ENCODE measurements at regions not wholly inside any gene's neighbourhood (a gene's known extent, or its start where the extent isn't known, plus 50 kb on each side); places are given as distances from the start of the nearest gene placed in this dataset.

DNA sequence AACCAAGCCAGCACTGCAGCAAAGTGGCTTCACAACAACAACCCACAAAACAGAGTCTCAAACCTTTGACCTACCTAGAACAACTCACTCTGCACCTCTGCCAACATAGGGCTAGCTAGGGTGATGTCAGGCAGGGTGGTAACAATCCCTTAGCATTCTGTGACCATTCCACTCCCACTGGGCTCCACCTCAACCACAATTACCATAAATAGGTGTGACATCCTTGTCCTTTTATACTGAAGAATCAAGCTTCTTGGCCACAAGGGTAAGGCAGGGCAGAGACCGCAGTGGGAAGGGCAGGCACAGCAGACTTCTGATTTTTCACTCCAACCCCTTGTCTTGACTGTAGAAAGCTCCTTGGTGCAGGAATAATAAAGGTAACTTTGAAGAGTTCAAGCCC, 795.4 kb upstream of the DIAPH2 start:
- no peaks in the 10 kb centered on the region for H3K36me3 ChIP-seq (ENCODE audit: control insufficient read depth in 2 of 4, insufficient read depth in 4 of 4, low read length in 3 of 4)
- H3K4me2 ChIP-seq (ENCODE audit: insufficient read depth in 1 of 2, low read depth in 2 of 2, low read length in 2 of 2) = no peak overlapping the region
- H2AK5ac ChIP-seq (ENCODE audit: low read depth, low read length) = no peak overlapping the region
- H3K27me3 ChIP-seq (replicated peaks in 1 of 4; ENCODE audit: control insufficient read depth in 3 of 4, extremely low read depth in 1 of 4, insufficient read depth in 3 of 4, low read length in 3 of 4) = no peaks in the 10 kb centered on the region
- H3K23ac ChIP-seq (ENCODE audit: insufficient read length) = no peak overlapping the region
- H2BK20ac ChIP-seq (ENCODE audit: low read length) = no peak overlapping the region
- no peak overlapping the region for H3K4me3 ChIP-seq (ENCODE audit: extremely low read depth in 1 of 4, insufficient read depth in 2 of 4, low read depth in 3 of 4, low read length in 4 of 4)
- H3K9ac ChIP-seq (replicated peaks in 1 of 4; ENCODE audit: extremely low read depth in 1 of 4, low read depth in 3 of 4, low read length in 3 of 4) = no peak overlapping the region
- no peaks in the 10 kb centered on the region for H3K79me2 ChIP-seq (ENCODE audit: control insufficient read depth in 1 of 2, insufficient read depth in 2 of 2, low read length in 2 of 2)
- POLR2A ChIA-PET (ENCODE audit: partially characterized antibody) = no interaction called here
- no peak overlapping the region; the same call in 1 of the 2 replicates for H3K27ac ChIP-seq (ENCODE audit: low read depth, low read length)
- no peak overlapping the region for H3K56ac ChIP-seq (replicated peaks; ENCODE audit: insufficient read length, low read depth, low read length)
- no peaks in the 10 kb centered on the region for H3K23me2 ChIP-seq (ENCODE audit: low read depth, low read length)
- H2BK120ac ChIP-seq (replicated peaks; ENCODE audit: low read depth, low read length) = no peak overlapping the region
- H2AFZ ChIP-seq (ENCODE audit: low read length) = no peak overlapping the region; the same call in 1 of the 2 replicates
- H2BK12ac ChIP-seq (ENCODE audit: low read depth, low read length) = no peak overlapping the region
- no peak overlapping the region for H2BK15ac ChIP-seq (ENCODE audit: low read length)
- H3K4me1 ChIP-seq (replicated peaks in 1 of 4; ENCODE audit: control insufficient read depth in 3 of 4, insufficient read depth in 4 of 4, low read length in 3 of 4) = no peaks in the 10 kb centered on the region
- FAIRE-seq (no peak), DNase-seq (ENCODE audit: low read depth in 1 of 2, low spot score in 2 of 2) (no peak)
- no peak overlapping the region for H4K8ac ChIP-seq (ENCODE audit: extremely low read depth, insufficient read depth, low read length)
- H3K14ac ChIP-seq (ENCODE audit: insufficient read length) = no peak overlapping the region
- 100% methylated on average over 1 of the region's 1 CpG; no CpG with 5 or more reads in 1 of the 2 experiments for WGBS, 2 experiments (ENCODE audit: extremely low coverage in 1 of 2, insufficient coverage in 1 of 2, insufficient read length in 1 of 2, insufficient replicate concordance in 2 of 2, low coverage in 1 of 2, low lambda C conversion rate in 2 of 2, missing lambda C conversion rate in 1 of 2)
- TF ChIP-seq CBX5 (IDR thresholded peaks at IDR 0.05; ENCODE audit: low read depth, low read length) (no peak), FOSL1 (IDR thresholded peaks at IDR 0.05; ENCODE audit: insufficient read depth, low read depth, low read length) (no peak), RXRA (IDR thresholded peaks at IDR 0.05; ENCODE audit: insufficient read depth, low read depth, low read length) (no peak), CEBPB (IDR thresholded peaks at IDR 0.05; ENCODE audit: low read depth, low read length) (no peak)
- TF ChIP-seq, protein P1, sequence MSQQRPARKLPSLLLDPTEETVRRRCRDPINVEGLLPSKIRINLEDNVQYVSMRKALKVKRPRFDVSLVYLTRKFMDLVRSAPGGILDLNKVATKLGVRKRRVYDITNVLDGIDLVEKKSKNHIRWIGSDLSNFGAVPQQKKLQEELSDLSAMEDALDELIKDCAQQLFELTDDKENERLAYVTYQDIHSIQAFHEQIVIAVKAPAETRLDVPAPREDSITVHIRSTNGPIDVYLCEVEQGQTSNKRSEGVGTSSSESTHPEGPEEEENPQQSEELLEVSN (IDR thresholded peaks at IDR 0.05) = no peak
- TF ChIP-seq, protein P2, sequence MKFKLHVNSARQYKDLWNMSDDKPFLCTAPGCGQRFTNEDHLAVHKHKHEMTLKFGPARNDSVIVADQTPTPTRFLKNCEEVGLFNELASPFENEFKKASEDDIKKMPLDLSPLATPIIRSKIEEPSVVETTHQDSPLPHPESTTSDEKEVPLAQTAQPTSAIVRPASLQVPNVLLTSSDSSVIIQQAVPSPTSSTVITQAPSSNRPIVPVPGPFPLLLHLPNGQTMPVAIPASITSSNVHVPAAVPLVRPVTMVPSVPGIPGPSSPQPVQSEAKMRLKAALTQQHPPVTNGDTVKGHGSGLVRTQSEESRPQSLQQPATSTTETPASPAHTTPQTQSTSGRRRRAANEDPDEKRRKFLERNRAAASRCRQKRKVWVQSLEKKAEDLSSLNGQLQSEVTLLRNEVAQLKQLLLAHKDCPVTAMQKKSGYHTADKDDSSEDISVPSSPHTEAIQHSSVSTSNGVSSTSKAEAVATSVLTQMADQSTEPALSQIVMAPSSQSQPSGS (IDR thresholded peaks at IDR 0.05; ENCODE audit: low read length) = no peak
- no peak overlapping the region for H3K4ac ChIP-seq (replicated peaks; ENCODE audit: insufficient read length, low read depth, low read length)
- H3K79me1 ChIP-seq (ENCODE audit: low read depth, low read length) = no peaks in the 10 kb centered on the region
- CTCF ChIA-PET (ENCODE audit: partially characterized antibody) = interaction anchor here (1.1 to 1.2 kb wide), 2 partner anchors 15 to 293 kb away, joined by 3 to 7 read pairs; no protein-coding TSS in a partner anchor
- H3K9me3 ChIP-seq (ENCODE audit: insufficient read depth in 2 of 2, low read depth in 1 of 2, low read length in 1 of 2) = no peaks in the 10 kb centered on the region
- no peak overlapping the region for H3K18ac ChIP-seq (ENCODE audit: extremely low read depth, low read length)
- H4K5ac ChIP-seq (ENCODE audit: insufficient read length, low read depth, low read length) = no peak overlapping the region
- no peaks in the 10 kb centered on the region for H4K20me1 ChIP-seq (replicated peaks in 1 of 2; ENCODE audit: control insufficient read depth in 1 of 2, insufficient read depth in 2 of 2, low read length in 2 of 2)
- no peak overlapping the region for H4K91ac ChIP-seq (replicated peaks; ENCODE audit: insufficient read length, low read length)
- no peak overlapping the region for H2BK5ac ChIP-seq (ENCODE audit: low read depth, low read length)

Measured in H1 (cell line).